GM12864 (cell line): ENCODE measurements at regions not wholly inside any gene's neighbourhood (a gene's known extent, or its start where the extent isn't known, plus 50 kb on each side); places are given as distances from the start of the nearest gene placed in this dataset.

Experiments
- DNase-seq: peaks from one replicate; pipeline ENCODE4 v3.0.0-alpha.2; 2011; ENCODE audit warnings: low read depth
- H3K4me3 ChIP-seq: 2 replicates; pipeline ENCODE4 v1.5.1; 2011; ENCODE audit warnings: mild to moderate bottlenecking, low read depth, low read length, control low read depth
- TF ChIP-seq, protein P1 (sequence below): IDR thresholded peaks from 2 replicates; pipeline ENCODE4 v1.5.1; 2011; ENCODE audit warnings: low read depth, mild to moderate bottlenecking, moderate library complexity, low read length, control low read depth, inconsistent platforms; ENCODE audit errors: missing control alignments

DNA sequence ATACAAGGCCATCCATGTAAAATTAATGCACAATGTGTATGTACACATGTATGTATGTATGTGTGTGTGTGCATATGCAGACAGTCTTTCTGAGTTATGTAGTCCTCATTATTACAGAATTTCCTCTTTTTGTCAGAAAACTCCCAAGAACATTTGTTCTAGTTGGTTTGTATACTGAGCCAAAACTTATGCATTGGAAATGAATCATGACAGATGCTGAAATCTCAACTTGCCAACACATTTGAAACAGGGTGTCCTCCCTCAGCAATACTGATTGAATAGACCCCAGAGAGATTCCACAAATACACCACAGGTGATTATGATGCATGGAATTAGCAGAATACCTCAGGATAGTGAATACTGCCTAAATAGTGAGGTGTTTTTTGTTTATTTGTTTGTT is 472.9 kb upstream of the PCDH15 start:
- no peak for DNase-seq
- TF ChIP-seq, protein P1, sequence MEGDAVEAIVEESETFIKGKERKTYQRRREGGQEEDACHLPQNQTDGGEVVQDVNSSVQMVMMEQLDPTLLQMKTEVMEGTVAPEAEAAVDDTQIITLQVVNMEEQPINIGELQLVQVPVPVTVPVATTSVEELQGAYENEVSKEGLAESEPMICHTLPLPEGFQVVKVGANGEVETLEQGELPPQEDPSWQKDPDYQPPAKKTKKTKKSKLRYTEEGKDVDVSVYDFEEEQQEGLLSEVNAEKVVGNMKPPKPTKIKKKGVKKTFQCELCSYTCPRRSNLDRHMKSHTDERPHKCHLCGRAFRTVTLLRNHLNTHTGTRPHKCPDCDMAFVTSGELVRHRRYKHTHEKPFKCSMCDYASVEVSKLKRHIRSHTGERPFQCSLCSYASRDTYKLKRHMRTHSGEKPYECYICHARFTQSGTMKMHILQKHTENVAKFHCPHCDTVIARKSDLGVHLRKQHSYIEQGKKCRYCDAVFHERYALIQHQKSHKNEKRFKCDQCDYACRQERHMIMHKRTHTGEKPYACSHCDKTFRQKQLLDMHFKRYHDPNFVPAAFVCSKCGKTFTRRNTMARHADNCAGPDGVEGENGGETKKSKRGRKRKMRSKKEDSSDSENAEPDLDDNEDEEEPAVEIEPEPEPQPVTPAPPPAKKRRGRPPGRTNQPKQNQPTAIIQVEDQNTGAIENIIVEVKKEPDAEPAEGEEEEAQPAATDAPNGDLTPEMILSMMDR, result no peak

DNA sequence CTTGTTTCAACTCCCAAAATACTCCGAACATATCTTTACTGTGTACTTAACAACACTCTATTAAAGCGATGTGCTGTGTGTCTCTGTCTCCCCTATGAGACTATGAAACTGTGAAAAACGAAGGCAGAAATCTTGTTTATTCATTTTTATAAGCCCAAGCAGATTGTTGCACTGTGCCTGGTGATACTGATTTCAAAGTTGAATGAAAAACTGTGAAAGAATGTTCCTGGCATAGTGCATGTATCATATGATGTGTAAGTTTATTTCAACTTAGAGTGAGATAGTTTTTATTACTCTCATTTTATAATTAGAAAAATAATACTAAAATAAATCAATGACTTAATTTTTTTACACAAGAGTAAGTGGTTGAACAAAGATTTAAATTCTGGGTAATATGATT is 471.9 kb upstream of the PCDH15 start:
- DNase-seq, result no peak
- TF ChIP-seq, protein P1, result no peak
- no peak overlapping the region for H3K4me3 ChIP-seq

More for the DNA sequence above, 472.9 kb upstream of the PCDH15 start:
- H3K4me3 ChIP-seq, result no peak overlapping the region

DNA sequence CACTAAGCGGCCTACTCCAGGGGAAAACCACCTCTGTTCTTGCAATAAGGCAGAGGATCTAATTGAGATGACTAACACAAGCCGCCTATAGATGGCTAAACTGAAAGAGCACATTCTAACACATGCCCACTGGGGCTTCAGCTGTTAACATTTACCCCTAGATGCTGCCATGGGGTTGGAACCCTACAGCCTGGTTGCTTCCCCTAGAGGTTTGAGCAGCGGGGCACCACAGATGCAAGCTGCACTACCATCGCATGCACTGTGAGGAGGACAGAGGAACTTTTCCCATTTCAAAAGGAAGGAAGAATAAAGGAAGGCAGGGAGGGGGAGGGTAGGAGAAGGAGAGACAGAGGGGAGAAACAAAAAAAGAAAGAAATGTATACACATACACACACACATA is 465.8 kb upstream of the PCDH15 start:
- no peak for DNase-seq
- TF ChIP-seq, protein P1, result no peak
- H3K4me3 ChIP-seq, result no peak overlapping the region

DNA sequence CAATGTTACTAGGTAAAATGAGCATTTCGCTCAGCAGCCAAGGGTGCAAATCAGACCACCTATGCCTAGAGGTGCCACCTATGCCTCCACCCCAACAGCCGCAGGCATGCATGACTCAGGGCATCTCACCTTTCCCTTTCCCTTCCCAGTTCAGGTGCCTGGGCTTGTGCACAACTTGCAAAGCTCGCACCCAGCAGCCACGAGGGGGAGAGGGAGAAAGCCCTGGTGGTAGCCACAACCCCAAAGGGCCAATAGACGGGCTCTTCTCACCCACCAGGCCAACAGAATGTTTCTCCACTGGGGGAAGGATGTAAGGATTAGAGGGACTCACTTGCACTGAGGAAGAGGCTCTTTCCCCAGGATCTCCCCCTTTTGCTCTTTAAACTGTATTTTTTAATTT is 462.3 kb upstream of the PCDH15 start:
- TF ChIP-seq, protein P1, result no peak
- DNase-seq, result no peak
- no peak overlapping the region for H3K4me3 ChIP-seq

DNA sequence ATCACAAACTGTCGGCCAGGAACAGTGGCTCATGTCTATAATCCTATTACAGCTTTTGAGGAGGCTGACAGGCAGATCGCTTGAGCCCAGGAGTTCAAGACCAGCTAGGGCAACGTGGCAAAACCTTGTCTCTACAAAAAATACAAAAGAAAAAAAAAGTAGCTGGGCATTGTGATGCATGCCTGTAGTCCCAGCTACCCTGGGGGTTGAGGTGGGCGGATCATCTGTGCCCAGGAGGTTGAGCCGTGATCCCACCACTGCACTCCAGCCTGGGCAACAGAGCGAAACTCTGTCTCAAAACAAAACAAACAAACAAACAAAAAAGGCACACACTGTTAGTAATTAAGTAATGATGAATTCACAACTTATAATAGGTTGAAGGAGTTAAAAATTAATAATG is 441.5 kb upstream of the PCDH15 start:
- TF ChIP-seq, protein P1, result no peak
- no peak for DNase-seq
- no peak overlapping the region for H3K4me3 ChIP-seq

DNA sequence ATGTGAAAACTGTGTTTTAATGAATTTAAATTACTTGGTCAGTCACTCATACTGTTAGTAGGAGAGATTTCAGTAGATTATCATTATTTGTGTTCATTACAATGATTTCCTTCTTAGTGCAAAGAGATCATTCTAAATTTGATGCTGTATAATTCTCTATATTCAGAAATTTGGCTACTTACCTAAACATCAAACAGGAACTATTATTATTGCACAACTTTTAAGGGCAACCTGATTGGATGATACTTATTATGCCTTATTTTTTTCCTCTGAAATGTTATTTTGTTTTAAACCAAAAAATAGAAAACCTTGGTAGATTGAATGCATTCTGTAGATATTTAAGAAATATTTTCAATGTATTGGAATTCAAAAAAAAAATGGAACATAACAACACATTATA is 436.4 kb upstream of the PCDH15 start:
- H3K4me3 ChIP-seq, result no peak overlapping the region
- no peak for DNase-seq

DNA sequence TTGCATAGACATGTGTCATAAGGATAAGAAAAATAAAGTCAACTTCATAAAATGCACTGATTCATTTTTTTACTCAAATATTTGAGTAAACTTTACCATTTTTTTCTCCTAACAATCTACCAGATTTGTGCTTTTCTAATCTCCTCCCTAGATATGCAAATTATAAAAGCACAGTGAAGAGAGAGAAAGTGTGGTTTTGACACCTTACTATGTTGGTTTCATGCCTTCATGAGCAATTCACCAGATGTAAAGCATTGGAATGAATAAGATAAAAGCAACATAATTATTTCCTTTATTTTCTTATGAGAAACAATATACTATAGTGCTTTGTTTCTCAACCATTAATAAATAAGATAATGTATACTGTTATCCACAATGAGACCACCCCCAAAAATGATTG is 432.5 kb upstream of the PCDH15 start:
- TF ChIP-seq, protein P1, result no peak
- no peak overlapping the region for H3K4me3 ChIP-seq
- no peak for DNase-seq

More for the DNA sequence above, 436.4 kb upstream of the PCDH15 start:
- TF ChIP-seq, protein P1, result no peak
